HCT116 (cell line): ENCODE measurements at regions not wholly inside any gene's neighbourhood (a gene's known extent, or its start where the extent isn't known, plus 50 kb on each side); places are given as distances from the start of the nearest gene placed in this dataset.

ENCODE experiments used
- ATAC-seq: fragments of 200-7000 bp; cut with Tn5 transposase; 2 replicates; pipeline ENCODE4 v1.9.1; 2020; ENCODE audit warnings: mild to moderate bottlenecking, moderate library complexity
- BruUV-seq: library from RNA; stranded (reverse); fragments of 400-500 nt; replicated peaks from 2 replicates; lab custom pipeline; 2021; lab: Mats Ljungman, UMichigan
- CTCF ChIA-PET: fragments of 300-600 bp; sonication (Branson Sonifier 250); formaldehyde crosslinking; loops from one replicate; lab custom pipeline; 2021; ENCODE audit warnings: antibody characterized with exemption; lab: Charles Lee
- POLR2A ChIA-PET: fragments of 300-600, 350-600 bp; sonication (Branson Sonifier 250); formaldehyde crosslinking; loops from one replicate; lab custom pipeline; 2021; ENCODE audit warnings: antibody characterized with exemption; lab: Charles Lee
- RAD21 ChIA-PET, 2 experiments: fragments of 300-600 bp; sonication (Branson Sonifier 250); formaldehyde crosslinking; loops; one replicate each; lab custom pipeline; 2023; ENCODE audit warnings: low total read pairs in 2 of 2; ENCODE audit not compliant: uncharacterized antibody in 2 of 2, unreplicated experiment in 2 of 2, low non-redundant PET in 1 of 2; lab: Charles Lee
- DNase-seq: peaks from one replicate; pipeline ENCODE4 v3.0.0-alpha.2; 2010; ENCODE audit warnings: low read depth, low spot score
- H2AFZ ChIP-seq: fragments of 200-600 bp; shearing (Covaris generic), sonication (generic); 2 replicates; pipeline ENCODE4 v1.6.1; 2017; ENCODE audit warnings: low read depth, mixed run types, mixed read lengths, antibody characterized with exemption, low read length; ENCODE audit not compliant: poor library complexity, severe bottlenecking
- H3K27ac ChIP-seq: 2 replicates; pipeline ENCODE4 v1.5.1; 2012; ENCODE audit warnings: low read depth, low read length
- H3K27me3 ChIP-seq: fragments of 200-600 bp; sonication (generic); 2 replicates; pipeline ENCODE4 v1.6.1; 2016; ENCODE audit warnings: mixed run types, low read length, mixed read lengths; ENCODE audit not compliant: insufficient read depth
- H3K36me3 ChIP-seq, 2 experiments: fragments of 200-500 bp in 1 of 2; fragments of 200-600 bp in 1 of 2; sonication (Bioruptor generic) in 1 of 2; sonication (generic) in 1 of 2; 2 replicates each; pipeline versions ENCODE4 v1.5.1 to v1.6.1; 2014 to 2016; ENCODE audit warnings: low read length in 2 of 2, inconsistent platforms in 1 of 2, mixed read lengths in 1 of 2, mixed run types in 1 of 2; ENCODE audit not compliant: insufficient read depth in 2 of 2, control insufficient read depth in 1 of 2
- H3K4me1 ChIP-seq, 2 experiments: fragments of 200-600 bp in 1 of 2; sonication (generic) in 1 of 2; 2 replicates each; pipeline versions ENCODE4 v1.5.1 to v1.6.1; 2012 to 2017; ENCODE audit warnings: low read length in 2 of 2, inconsistent platforms in 1 of 2, mild to moderate bottlenecking in 1 of 2, mixed read lengths in 1 of 2, mixed run types in 1 of 2, moderate library complexity in 1 of 2; ENCODE audit not compliant: insufficient read depth in 2 of 2, control insufficient read depth in 1 of 2
- H3K4me2 ChIP-seq: fragments of 200-600 bp; sonication (generic); 2 replicates; pipeline ENCODE4 v1.6.1; 2017; ENCODE audit warnings: mixed run types, low read length, mixed read lengths
- H3K4me3 ChIP-seq, 2 experiments: fragments of 200-600 bp in 1 of 2; sonication (generic) in 1 of 2; replicated peaks in 1 of 2; 2 replicates each; pipeline ENCODE4 v1.5.1; 2011 to 2016; ENCODE audit warnings: low read length in 2 of 2, control low read depth in 1 of 2, low read depth in 1 of 2, mild to moderate bottlenecking in 1 of 2, mixed read lengths in 1 of 2, mixed run types in 1 of 2
- H3K79me2 ChIP-seq: fragments of 200-600 bp; sonication (generic); 2 replicates; pipeline ENCODE4 v1.6.1; 2017; ENCODE audit warnings: mild to moderate bottlenecking, mixed run types, low read length, moderate library complexity, mixed read lengths; ENCODE audit not compliant: insufficient read depth
- H3K9ac ChIP-seq: fragments of 200-600 bp; sonication (generic); 2 replicates; pipeline ENCODE4 v1.6.1; 2016; ENCODE audit warnings: low read length, mixed read lengths
- H3K9me2 ChIP-seq: fragments of 200-600 bp; sonication (generic), shearing (Covaris generic); 2 replicates; pipeline ENCODE4 v1.6.1; 2017; ENCODE audit warnings: mixed run types, mild to moderate bottlenecking, moderate library complexity; ENCODE audit not compliant: insufficient read depth
- H3K9me3 ChIP-seq, 2 experiments: fragments of 200-500 bp in 1 of 2; fragments of 200-600 bp in 1 of 2; sonication (Bioruptor generic) in 1 of 2; sonication (generic) in 1 of 2; 2 replicates each; pipeline ENCODE4 v1.6.1; 2014 to 2017; ENCODE audit warnings: low read length in 2 of 2, mixed read lengths in 2 of 2, inconsistent platforms in 1 of 2, low read depth in 1 of 2, mild to moderate bottlenecking in 1 of 2, mixed run types in 1 of 2, moderate library complexity in 1 of 2; ENCODE audit not compliant: control insufficient read depth in 1 of 2, insufficient read depth in 1 of 2
- H4K20me1 ChIP-seq: fragments of 200-600 bp; sonication (generic), shearing (Covaris generic); 2 replicates; pipeline ENCODE4 v1.6.1; 2017; ENCODE audit warnings: mixed run types, mild to moderate bottlenecking, moderate library complexity; ENCODE audit not compliant: insufficient read depth
- POLR2A ChIP-seq: IDR thresholded peaks from 2 replicates; pipeline ENCODE4 v1.7.0; 2011; ENCODE audit warnings: borderline replicate concordance; ENCODE audit not compliant: insufficient read depth, insufficient read length; ENCODE audit errors: extremely low read depth
- SP1 ChIP-seq: IDR thresholded peaks from 2 replicates; pipeline ENCODE4 v1.6.1; 2012; ENCODE audit warnings: low read depth
- YY1 ChIP-seq: IDR thresholded peaks from 2 replicates; pipeline ENCODE4 v1.6.1; 2011; ENCODE audit warnings: low read length, low read depth, moderate library complexity, mild to moderate bottlenecking; ENCODE audit not compliant: insufficient replicate concordance; ENCODE audit errors: extremely low read depth
- intact Hi-C: fragments of 100-400 bp; cut with micrococcal nuclease; formaldehyde crosslinking; loops from 2 replicates; pipeline ENCODE4 v1.10.0; 2022
- TF ChIP-seq, protein P1 (sequence below), 3 experiments: fragments of 200-600 bp in 1 of 3; sonication (generic) in 1 of 3; IDR thresholded peaks in 2 of 3; conservative IDR thresholded peaks in 1 of 3; 2 replicates each; pipeline ENCODE4 v1.5.1; 2012 to 2017; ENCODE audit warnings: low read depth in 2 of 3, low read length in 2 of 3, antibody characterized with exemption in 1 of 3, borderline replicate concordance in 1 of 3, control low read depth in 1 of 3, mild to moderate bottlenecking in 1 of 3, mixed read lengths in 1 of 3, mixed run types in 1 of 3, moderate library complexity in 1 of 3; ENCODE audit not compliant: insufficient read depth in 1 of 3
- TF ChIP-seq, protein P2 (sequence below): IDR thresholded peaks from 2 replicates; pipeline ENCODE4 v1.6.1; 2012; ENCODE audit warnings: low read depth

DNA sequence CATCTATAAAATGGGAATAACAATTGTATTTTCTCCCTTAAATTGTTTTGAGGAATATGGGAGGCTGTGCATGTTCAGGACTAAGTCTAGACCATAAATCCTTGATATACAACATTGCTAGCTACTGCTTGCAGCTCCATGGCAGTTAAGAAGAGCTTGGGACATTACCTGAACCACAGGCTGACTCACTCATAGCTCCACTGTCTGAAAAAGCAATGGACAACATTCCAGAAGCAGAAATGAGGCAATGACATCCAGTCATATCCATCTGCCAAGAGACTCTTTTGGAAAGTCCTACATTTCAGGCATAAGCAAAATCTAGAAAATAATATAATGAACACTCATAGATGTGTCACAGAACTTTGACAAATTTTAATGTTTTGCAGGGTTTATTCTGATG lies 167.3 kb upstream of the LEF1 start:
- POLR2A ChIA-PET, result no interaction called here
- H3K4me3 ChIP-seq, result no peak overlapping the region
- RAD21 ChIA-PET, result no interaction called here
- no peak overlapping the region for H3K27ac ChIP-seq
- TF ChIP-seq POLR2A, result no peak
- TF ChIP-seq, protein P1, sequence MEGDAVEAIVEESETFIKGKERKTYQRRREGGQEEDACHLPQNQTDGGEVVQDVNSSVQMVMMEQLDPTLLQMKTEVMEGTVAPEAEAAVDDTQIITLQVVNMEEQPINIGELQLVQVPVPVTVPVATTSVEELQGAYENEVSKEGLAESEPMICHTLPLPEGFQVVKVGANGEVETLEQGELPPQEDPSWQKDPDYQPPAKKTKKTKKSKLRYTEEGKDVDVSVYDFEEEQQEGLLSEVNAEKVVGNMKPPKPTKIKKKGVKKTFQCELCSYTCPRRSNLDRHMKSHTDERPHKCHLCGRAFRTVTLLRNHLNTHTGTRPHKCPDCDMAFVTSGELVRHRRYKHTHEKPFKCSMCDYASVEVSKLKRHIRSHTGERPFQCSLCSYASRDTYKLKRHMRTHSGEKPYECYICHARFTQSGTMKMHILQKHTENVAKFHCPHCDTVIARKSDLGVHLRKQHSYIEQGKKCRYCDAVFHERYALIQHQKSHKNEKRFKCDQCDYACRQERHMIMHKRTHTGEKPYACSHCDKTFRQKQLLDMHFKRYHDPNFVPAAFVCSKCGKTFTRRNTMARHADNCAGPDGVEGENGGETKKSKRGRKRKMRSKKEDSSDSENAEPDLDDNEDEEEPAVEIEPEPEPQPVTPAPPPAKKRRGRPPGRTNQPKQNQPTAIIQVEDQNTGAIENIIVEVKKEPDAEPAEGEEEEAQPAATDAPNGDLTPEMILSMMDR (IDR thresholded peaks at IDR 0.05 in 2 of 3, conservative IDR thresholded peaks at IDR 0.05 in 1 of 3; ENCODE audit: borderline replicate concordance in 1 of 3, insufficient read depth in 1 of 3, low read depth in 2 of 3, low read length in 2 of 3), result no peak
- TF ChIP-seq YY1, result no peak
- no peak for TF ChIP-seq SP1
- TF ChIP-seq, protein P2, sequence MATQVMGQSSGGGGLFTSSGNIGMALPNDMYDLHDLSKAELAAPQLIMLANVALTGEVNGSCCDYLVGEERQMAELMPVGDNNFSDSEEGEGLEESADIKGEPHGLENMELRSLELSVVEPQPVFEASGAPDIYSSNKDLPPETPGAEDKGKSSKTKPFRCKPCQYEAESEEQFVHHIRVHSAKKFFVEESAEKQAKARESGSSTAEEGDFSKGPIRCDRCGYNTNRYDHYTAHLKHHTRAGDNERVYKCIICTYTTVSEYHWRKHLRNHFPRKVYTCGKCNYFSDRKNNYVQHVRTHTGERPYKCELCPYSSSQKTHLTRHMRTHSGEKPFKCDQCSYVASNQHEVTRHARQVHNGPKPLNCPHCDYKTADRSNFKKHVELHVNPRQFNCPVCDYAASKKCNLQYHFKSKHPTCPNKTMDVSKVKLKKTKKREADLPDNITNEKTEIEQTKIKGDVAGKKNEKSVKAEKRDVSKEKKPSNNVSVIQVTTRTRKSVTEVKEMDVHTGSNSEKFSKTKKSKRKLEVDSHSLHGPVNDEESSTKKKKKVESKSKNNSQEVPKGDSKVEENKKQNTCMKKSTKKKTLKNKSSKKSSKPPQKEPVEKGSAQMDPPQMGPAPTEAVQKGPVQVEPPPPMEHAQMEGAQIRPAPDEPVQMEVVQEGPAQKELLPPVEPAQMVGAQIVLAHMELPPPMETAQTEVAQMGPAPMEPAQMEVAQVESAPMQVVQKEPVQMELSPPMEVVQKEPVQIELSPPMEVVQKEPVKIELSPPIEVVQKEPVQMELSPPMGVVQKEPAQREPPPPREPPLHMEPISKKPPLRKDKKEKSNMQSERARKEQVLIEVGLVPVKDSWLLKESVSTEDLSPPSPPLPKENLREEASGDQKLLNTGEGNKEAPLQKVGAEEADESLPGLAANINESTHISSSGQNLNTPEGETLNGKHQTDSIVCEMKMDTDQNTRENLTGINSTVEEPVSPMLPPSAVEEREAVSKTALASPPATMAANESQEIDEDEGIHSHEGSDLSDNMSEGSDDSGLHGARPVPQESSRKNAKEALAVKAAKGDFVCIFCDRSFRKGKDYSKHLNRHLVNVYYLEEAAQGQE, result no peak
- BruUV-seq, result no TSS peak
- H3K4me1 ChIP-seq, result no peaks in the 10 kb centered on the region
- ATAC-seq (no peak), DNase-seq (no peak)
- no peaks in the 10 kb centered on the region for H3K79me2 ChIP-seq
- H3K9me2 ChIP-seq, result no peaks in the 10 kb centered on the region
- intact Hi-C loops, result no loop called here
- peaks cover 28% of the 10 kb centered on the region; the same call in 1 of the 2 replicates for H3K27me3 ChIP-seq
- H3K9me3 ChIP-seq, result no peaks in the 10 kb centered on the region
- no peak overlapping the region for H2AFZ ChIP-seq
- no peaks in the 10 kb centered on the region for H3K36me3 ChIP-seq
- no peak overlapping the region for H3K9ac ChIP-seq
- no peaks in the 10 kb centered on the region for H4K20me1 ChIP-seq
- CTCF ChIA-PET, result no interaction called here
- H3K4me2 ChIP-seq, result no peak overlapping the region
